ENCODE measurements at regions not wholly inside any gene's neighbourhood (a gene's known extent, or its start where the extent isn't known, plus 50 kb on each side); places are given as distances from the start of the nearest gene placed in this dataset.

- TF ChIP-seq POLR2A (IDR thresholded peaks at IDR 0.05) (no peak), POLR2AphosphoS5 (IDR thresholded peaks at IDR 0.05) (no peak), EP300 (IDR thresholded peaks at IDR 0.05) (no peak)
- TF ChIP-seq, protein P1, sequence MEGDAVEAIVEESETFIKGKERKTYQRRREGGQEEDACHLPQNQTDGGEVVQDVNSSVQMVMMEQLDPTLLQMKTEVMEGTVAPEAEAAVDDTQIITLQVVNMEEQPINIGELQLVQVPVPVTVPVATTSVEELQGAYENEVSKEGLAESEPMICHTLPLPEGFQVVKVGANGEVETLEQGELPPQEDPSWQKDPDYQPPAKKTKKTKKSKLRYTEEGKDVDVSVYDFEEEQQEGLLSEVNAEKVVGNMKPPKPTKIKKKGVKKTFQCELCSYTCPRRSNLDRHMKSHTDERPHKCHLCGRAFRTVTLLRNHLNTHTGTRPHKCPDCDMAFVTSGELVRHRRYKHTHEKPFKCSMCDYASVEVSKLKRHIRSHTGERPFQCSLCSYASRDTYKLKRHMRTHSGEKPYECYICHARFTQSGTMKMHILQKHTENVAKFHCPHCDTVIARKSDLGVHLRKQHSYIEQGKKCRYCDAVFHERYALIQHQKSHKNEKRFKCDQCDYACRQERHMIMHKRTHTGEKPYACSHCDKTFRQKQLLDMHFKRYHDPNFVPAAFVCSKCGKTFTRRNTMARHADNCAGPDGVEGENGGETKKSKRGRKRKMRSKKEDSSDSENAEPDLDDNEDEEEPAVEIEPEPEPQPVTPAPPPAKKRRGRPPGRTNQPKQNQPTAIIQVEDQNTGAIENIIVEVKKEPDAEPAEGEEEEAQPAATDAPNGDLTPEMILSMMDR (IDR thresholded peaks at IDR 0.05) = no peak
Measured at GRCh38 chr14:51473351-51473750, 178.4 kb upstream of the FRMD6 start.
